ENCODE measurements at regions not wholly inside any gene's neighbourhood (a gene's known extent, or its start where the extent isn't known, plus 50 kb on each side); places are given as distances from the start of the nearest gene placed in this dataset.
"Not testable (repeated sequence)": the region's sequence is repeated elsewhere in the genome, so short reads cannot be mapped to it uniquely, and the experiment has no call there.

- Histone ChIP-seq H2AFZ (no peak overlapping the region), H3K4me3 (no peak overlapping the region), H3K4me2 (no peak overlapping the region), H3K27me3 (ENCODE audit: insufficient read depth, low read depth) (no peaks in the 10 kb centered on the region), H3K27ac (no peak overlapping the region), H3K9me3 (ENCODE audit: insufficient read depth, low read depth) (no peaks in the 10 kb centered on the region), H3K9me2 (ENCODE audit: insufficient read depth) (no peaks in the 10 kb centered on the region), H3K36me3 (ENCODE audit: low read depth) (no peaks in the 10 kb centered on the region), H3F3A (ENCODE audit: insufficient read depth, low read depth) (no peaks in the 10 kb centered on the region), H3K79me2 (ENCODE audit: low read depth) (no peaks in the 10 kb centered on the region), H3K4me1 (replicated peaks; ENCODE audit: insufficient read depth) (no peaks in the 10 kb centered on the region), H4K20me1 (ENCODE audit: insufficient read depth) (no peaks in the 10 kb centered on the region)
- POLR2A ChIA-PET (ENCODE audit: unreplicated experiment), result no interaction called here
- CTCF ChIA-PET, result no interaction called here
- DNase-seq, result no peak
- TF ChIP-seq EZH2 (IDR thresholded peaks at IDR 0.05; ENCODE audit: low read depth) (no peak), CTCF (conservative IDR thresholded peaks at IDR 0.05) (no peak)
- BruUV-seq (replicated peaks), result no TSS peak
- intact Hi-C loops (cut with micrococcal nuclease; ENCODE audit: unreplicated experiment), result no loop called here
Measured at GRCh38 chr2:146709004-146709403, 1135.8 kb upstream of the ACVR2A start.

DNA sequence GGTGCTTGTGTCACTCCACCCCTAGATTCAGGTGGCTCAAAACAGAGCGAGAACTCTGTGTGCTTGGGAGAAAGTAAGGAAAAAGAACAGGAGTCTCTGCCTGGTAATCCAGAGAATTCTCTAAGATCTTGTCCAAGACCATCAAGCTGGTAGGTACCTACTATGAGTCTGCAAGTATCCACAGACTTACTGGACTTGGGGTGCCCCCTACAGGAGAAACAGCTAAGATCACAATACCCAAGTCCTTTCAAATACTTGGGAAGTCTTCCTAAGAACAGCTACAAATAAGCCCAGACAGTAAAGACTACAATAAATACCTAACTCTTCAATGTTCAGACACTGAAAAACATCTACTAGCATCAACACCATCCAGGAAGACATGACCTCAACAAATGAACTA is 1143.6 kb upstream of the ACVR2A start:
- no peaks in the 10 kb centered on the region for H3K79me2 ChIP-seq (ENCODE audit: low read depth)
- ChIA-PET CTCF (no interaction called here), POLR2A (ENCODE audit: unreplicated experiment) (no interaction called here)
- H3K4me2 ChIP-seq, result no peak overlapping the region
- H3K4me3 ChIP-seq, result no peak overlapping the region
- H3K36me3 ChIP-seq (ENCODE audit: low read depth), result no peaks in the 10 kb centered on the region
- H3K27ac ChIP-seq, result no peak overlapping the region
- no peak for TF ChIP-seq EZH2 (IDR thresholded peaks at IDR 0.05; ENCODE audit: low read depth)
- TF ChIP-seq CTCF (conservative IDR thresholded peaks at IDR 0.05), result no peak; the same call in 1 of the 2 replicates
- no peaks in the 10 kb centered on the region for H4K20me1 ChIP-seq (ENCODE audit: insufficient read depth)
- no peaks in the 10 kb centered on the region for H3F3A ChIP-seq (ENCODE audit: insufficient read depth, low read depth)
- DNase-seq, result no peak
- no peaks in the 10 kb centered on the region for H3K27me3 ChIP-seq (ENCODE audit: insufficient read depth, low read depth)
- H3K9me2 ChIP-seq (ENCODE audit: insufficient read depth), result no peaks in the 10 kb centered on the region
- no peaks in the 10 kb centered on the region for H3K9me3 ChIP-seq (ENCODE audit: insufficient read depth, low read depth)
- no peak overlapping the region for H2AFZ ChIP-seq
- intact Hi-C loops (cut with micrococcal nuclease; ENCODE audit: unreplicated experiment), result no loop called here
- no peaks in the 10 kb centered on the region for H3K4me1 ChIP-seq (replicated peaks; ENCODE audit: insufficient read depth)
- no TSS peak for BruUV-seq (replicated peaks)

GRCh38 chr2:146697307-146697706 is 1147.5 kb upstream of the ACVR2A start:
- TF ChIP-seq EZH2 (IDR thresholded peaks at IDR 0.05; ENCODE audit: low read depth), result no peak
- no peak for TF ChIP-seq CTCF (conservative IDR thresholded peaks at IDR 0.05)
- no peak overlapping the region for H3K4me2 ChIP-seq
- H3K36me3 ChIP-seq (ENCODE audit: low read depth), result no peaks in the 10 kb centered on the region
- H3K4me1 ChIP-seq (replicated peaks; ENCODE audit: insufficient read depth), result no peaks in the 10 kb centered on the region
- ChIA-PET POLR2A (ENCODE audit: unreplicated experiment) (no interaction called here), CTCF (no interaction called here)
- no peak overlapping the region for H2AFZ ChIP-seq
- no peaks in the 10 kb centered on the region for H3K79me2 ChIP-seq (ENCODE audit: low read depth)
- no peak for DNase-seq
- intact Hi-C loops (cut with micrococcal nuclease; ENCODE audit: unreplicated experiment), result no loop called here
- H3F3A ChIP-seq (ENCODE audit: insufficient read depth, low read depth), result no peaks in the 10 kb centered on the region
- no peaks in the 10 kb centered on the region for H3K9me2 ChIP-seq (ENCODE audit: insufficient read depth)
- no peaks in the 10 kb centered on the region for H3K27me3 ChIP-seq (ENCODE audit: insufficient read depth, low read depth)
- H3K4me3 ChIP-seq, result no peak overlapping the region
- no TSS peak for BruUV-seq (replicated peaks)
- no peaks in the 10 kb centered on the region for H4K20me1 ChIP-seq (ENCODE audit: insufficient read depth)
- no peaks in the 10 kb centered on the region for H3K9me3 ChIP-seq (ENCODE audit: insufficient read depth, low read depth)
- H3K27ac ChIP-seq, result no peak overlapping the region

GRCh38 chr2:146696787-146697186 is 1148.0 kb upstream of the ACVR2A start:
- H3K36me3 ChIP-seq (ENCODE audit: low read depth); BruUV-seq (replicated peaks); H4K20me1 ChIP-seq (ENCODE audit: insufficient read depth); H3K9me3 ChIP-seq (ENCODE audit: insufficient read depth, low read depth); POLR2A ChIA-PET (ENCODE audit: unreplicated experiment); CTCF ChIA-PET; H3K4me3 ChIP-seq; intact Hi-C loops (cut with micrococcal nuclease; ENCODE audit: unreplicated experiment); H3K79me2 ChIP-seq (ENCODE audit: low read depth); H3F3A ChIP-seq (ENCODE audit: insufficient read depth, low read depth); H3K27ac ChIP-seq; H2AFZ ChIP-seq; DNase-seq; H3K4me2 ChIP-seq; H3K4me1 ChIP-seq (replicated peaks; ENCODE audit: insufficient read depth); H3K9me2 ChIP-seq (ENCODE audit: insufficient read depth); H3K27me3 ChIP-seq (ENCODE audit: insufficient read depth, low read depth): not testable (repeated sequence)
